ENCODE measurements at regions not wholly inside any gene's neighbourhood (a gene's known extent, or its start where the extent isn't known, plus 50 kb on each side); places are given as distances from the start of the nearest gene placed in this dataset.
"Not testable (repeated sequence)": the region's sequence is repeated elsewhere in the genome, so short reads cannot be mapped to it uniquely, and the experiment has no call there.

DNA sequence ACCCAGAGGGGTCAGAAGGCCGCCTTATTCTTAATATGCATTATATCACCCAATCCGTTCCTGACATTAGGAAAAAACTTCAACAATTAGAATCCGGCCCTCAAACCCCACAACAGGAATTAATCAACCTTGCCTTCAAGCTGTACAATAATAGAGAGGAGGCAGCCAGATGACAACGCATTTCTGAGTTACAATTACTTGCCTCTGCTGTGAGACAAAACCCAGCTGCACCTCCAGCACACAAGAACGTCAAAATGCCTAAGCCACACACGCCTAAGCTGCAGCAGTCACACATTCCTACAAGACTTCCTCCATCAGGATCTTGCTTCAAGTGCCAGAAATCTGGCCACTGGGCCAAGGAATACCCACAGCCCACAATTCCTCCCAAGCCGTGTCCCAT is 1723.1 kb downstream of the LRRC4C start:
- not testable (repeated sequence) for TF ChIP-seq HDAC6 (IDR thresholded peaks at IDR 0.05; ENCODE audit: unreplicated experiment); CTCF (IDR thresholded peaks at IDR 0.05 in 2 of 3, conservative IDR thresholded peaks at IDR 0.05 in 1 of 3; ENCODE audit: control insufficient read depth in 2 of 3, extremely low read depth in 1 of 3, insufficient read depth in 1 of 3, low read depth in 3 of 3, low read length in 3 of 3); JUNB (IDR thresholded peaks at IDR 0.05); FOXM1 (IDR thresholded peaks at IDR 0.05; ENCODE audit: low read depth, low read length); ESRRA (IDR thresholded peaks at IDR 0.05; ENCODE audit: low read length); CHD2 (IDR thresholded peaks at IDR 0.05; ENCODE audit: borderline replicate concordance, low read depth, low read length)
- TF ChIP-seq, protein P1, sequence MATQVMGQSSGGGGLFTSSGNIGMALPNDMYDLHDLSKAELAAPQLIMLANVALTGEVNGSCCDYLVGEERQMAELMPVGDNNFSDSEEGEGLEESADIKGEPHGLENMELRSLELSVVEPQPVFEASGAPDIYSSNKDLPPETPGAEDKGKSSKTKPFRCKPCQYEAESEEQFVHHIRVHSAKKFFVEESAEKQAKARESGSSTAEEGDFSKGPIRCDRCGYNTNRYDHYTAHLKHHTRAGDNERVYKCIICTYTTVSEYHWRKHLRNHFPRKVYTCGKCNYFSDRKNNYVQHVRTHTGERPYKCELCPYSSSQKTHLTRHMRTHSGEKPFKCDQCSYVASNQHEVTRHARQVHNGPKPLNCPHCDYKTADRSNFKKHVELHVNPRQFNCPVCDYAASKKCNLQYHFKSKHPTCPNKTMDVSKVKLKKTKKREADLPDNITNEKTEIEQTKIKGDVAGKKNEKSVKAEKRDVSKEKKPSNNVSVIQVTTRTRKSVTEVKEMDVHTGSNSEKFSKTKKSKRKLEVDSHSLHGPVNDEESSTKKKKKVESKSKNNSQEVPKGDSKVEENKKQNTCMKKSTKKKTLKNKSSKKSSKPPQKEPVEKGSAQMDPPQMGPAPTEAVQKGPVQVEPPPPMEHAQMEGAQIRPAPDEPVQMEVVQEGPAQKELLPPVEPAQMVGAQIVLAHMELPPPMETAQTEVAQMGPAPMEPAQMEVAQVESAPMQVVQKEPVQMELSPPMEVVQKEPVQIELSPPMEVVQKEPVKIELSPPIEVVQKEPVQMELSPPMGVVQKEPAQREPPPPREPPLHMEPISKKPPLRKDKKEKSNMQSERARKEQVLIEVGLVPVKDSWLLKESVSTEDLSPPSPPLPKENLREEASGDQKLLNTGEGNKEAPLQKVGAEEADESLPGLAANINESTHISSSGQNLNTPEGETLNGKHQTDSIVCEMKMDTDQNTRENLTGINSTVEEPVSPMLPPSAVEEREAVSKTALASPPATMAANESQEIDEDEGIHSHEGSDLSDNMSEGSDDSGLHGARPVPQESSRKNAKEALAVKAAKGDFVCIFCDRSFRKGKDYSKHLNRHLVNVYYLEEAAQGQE (IDR thresholded peaks at IDR 0.05; ENCODE audit: low read depth, low read length) = not testable (repeated sequence)
